Neural crest cell (in vitro differentiated cells): ENCODE measurements at regions not wholly inside any gene's neighbourhood (a gene's known extent, or its start where the extent isn't known, plus 50 kb on each side); places are given as distances from the start of the nearest gene placed in this dataset.

Source experiments
- DNase-seq: peaks from one replicate; pipeline ENCODE4 v3.0.0; 2021; ENCODE audit warnings: low read depth, mixed read lengths, low spot score
- H3K27ac Mint-ChIP-seq: one replicate; pipeline ENCODE4 v1.8.0; 2021; ENCODE audit warnings: mild to moderate bottlenecking, mixed read lengths; ENCODE audit not compliant: unreplicated experiment
- H3K27me3 Mint-ChIP-seq: 2 replicates; pipeline ENCODE4 v1.8.0; 2021; ENCODE audit warnings: low read depth, mild to moderate bottlenecking, mixed read lengths
- H3K36me3 Mint-ChIP-seq: 2 replicates; pipeline ENCODE4 v1.8.0; 2021; ENCODE audit warnings: low read depth, mild to moderate bottlenecking, mixed read lengths
- H3K4me1 Mint-ChIP-seq: 2 replicates; pipeline ENCODE4 v1.8.0; 2021; ENCODE audit warnings: mixed read lengths
- H3K4me3 Mint-ChIP-seq: one replicate; pipeline ENCODE4 v1.8.0; 2021; ENCODE audit warnings: mild to moderate bottlenecking, mixed read lengths
- H3K9me3 Mint-ChIP-seq: 2 replicates; pipeline ENCODE4 v1.8.0; 2021; ENCODE audit warnings: mixed read lengths
- TF ChIP-seq, protein P1 (sequence below): fragments of 200-600 bp; sonication (generic); conservative IDR thresholded peaks from 2 replicates; pipeline ENCODE4 v1.5.0; 2021; ENCODE audit warnings: antibody characterized with exemption, mild to moderate bottlenecking

DNA sequence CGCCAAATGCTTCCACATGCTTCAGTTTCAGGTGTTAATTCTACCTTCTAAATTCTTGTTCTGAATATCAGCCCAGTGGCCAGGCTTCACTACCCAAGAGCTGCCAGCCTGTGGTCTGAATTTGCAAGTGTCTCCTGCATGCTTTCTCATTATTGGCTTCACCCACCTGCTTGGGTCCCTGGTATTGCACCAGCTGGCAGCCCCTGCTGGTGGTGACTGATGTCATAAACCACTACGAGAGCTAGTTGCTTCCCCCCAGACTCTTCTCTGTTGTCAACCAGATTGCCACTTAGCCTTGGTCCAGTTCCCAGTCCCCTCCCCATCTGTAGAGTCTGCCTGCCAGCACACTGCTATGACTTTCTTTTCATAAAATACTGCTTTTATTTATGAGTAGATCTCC, 197.7 kb upstream of the DUSP10 start:
- H3K36me3 Mint-ChIP-seq = no peaks in the 10 kb centered on the region
- H3K27ac Mint-ChIP-seq = no peak overlapping the region
- H3K9me3 Mint-ChIP-seq = no peaks in the 10 kb centered on the region
- no peaks in the 10 kb centered on the region for H3K4me1 Mint-ChIP-seq
- no peak overlapping the region for H3K4me3 Mint-ChIP-seq
- no peak for DNase-seq
- H3K27me3 Mint-ChIP-seq = peaks cover 3% of the 10 kb centered on the region
- TF ChIP-seq, protein P1, sequence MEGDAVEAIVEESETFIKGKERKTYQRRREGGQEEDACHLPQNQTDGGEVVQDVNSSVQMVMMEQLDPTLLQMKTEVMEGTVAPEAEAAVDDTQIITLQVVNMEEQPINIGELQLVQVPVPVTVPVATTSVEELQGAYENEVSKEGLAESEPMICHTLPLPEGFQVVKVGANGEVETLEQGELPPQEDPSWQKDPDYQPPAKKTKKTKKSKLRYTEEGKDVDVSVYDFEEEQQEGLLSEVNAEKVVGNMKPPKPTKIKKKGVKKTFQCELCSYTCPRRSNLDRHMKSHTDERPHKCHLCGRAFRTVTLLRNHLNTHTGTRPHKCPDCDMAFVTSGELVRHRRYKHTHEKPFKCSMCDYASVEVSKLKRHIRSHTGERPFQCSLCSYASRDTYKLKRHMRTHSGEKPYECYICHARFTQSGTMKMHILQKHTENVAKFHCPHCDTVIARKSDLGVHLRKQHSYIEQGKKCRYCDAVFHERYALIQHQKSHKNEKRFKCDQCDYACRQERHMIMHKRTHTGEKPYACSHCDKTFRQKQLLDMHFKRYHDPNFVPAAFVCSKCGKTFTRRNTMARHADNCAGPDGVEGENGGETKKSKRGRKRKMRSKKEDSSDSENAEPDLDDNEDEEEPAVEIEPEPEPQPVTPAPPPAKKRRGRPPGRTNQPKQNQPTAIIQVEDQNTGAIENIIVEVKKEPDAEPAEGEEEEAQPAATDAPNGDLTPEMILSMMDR = no peak

DNA sequence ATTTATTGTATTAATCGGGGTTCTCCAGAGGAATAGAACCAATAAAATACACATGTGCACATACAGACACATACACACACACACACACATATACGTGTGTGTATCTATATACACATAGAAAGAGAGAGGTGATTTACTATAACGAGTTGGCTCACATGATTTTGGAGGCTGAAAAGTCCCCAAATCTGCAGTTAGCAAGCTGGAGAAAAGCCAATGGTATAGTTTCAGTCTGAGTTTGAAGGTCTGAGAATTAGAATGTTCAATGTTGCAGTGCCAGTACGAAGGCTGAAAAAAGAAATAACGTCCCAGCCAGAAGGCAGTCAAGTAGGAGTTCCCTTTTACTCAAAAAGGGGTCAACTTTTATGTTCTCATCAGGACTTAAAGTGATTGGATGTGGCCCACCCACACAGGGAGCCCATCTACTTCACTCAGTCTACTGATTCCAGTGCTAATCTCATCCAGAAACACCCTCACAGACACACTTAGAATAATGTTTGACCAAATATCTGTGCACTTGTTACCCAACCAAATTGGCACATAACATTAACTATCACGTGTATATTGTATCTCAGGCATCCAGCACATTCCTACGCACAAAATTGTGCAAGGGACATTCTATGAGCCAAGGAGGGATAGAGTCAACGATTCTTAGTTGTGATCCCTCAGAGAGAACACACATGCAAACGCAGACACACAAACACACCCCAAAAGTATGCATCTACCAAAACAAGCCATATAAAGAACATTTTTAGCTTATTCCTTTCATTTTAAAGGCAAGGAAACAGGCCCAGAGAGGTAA, 195.5 kb upstream of the DUSP10 start:
- Mint-ChIP-seq H3K9me3 (peaks cover 4% of the 10 kb centered on the region), H3K27ac (no peak overlapping the region), H3K36me3 (no peaks in the 10 kb centered on the region), H3K4me3 (no peak overlapping the region), H3K4me1 (no peaks in the 10 kb centered on the region), H3K27me3 (peaks cover 12% of the 10 kb centered on the region)
- TF ChIP-seq, protein P1 = no peak
- no peak for DNase-seq

DNA sequence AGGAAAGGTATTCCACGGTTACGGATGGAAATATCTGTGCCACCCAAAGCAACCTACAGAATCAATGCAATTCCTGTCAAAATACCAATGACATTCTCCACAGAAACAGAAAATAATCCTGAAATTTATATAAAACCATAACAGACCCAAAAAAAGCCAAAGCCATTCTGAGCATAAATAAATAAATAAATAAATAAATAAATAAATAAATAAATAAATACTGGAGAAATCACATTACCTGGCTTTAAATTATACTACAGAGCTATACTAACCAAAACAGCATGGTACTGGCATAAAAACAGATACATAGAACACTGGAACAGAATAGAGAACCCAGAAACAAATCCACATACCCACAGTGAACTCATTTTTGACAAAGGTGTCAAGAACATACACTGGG, 191.9 kb upstream of the DUSP10 start:
- Mint-ChIP-seq H3K4me3 (no peak overlapping the region), H3K27ac (no peak overlapping the region)

DNA sequence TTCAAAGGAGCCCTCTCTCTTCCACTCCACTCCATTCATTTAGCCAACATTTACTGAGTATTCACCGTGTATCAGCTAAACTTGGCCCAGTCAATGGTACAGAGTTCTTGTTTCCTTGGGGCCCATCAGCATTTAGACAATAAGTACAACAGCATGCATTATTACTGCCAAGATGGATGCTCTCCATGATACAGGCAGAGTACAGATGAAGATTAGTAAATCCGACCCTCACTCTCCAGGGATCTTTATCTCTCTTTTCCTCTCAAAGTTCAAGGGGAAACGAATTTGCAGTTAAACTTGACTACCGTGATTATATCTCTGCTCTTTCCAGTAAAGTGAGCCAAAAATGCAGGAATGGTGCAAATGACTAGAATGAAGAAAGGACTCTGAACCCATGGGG, 184.6 kb upstream of the DUSP10 start:
- H3K4me1 Mint-ChIP-seq = no peaks in the 10 kb centered on the region

More for the DNA sequence above, 191.9 kb upstream of the DUSP10 start:
- Mint-ChIP-seq H3K36me3 (no peaks in the 10 kb centered on the region), H3K27me3 (peaks cover 12% of the 10 kb centered on the region), H3K4me1 (no peaks in the 10 kb centered on the region), H3K9me3 (peaks cover 12% of the 10 kb centered on the region)
- no peak for DNase-seq
- TF ChIP-seq, protein P1 = no peak

DNA sequence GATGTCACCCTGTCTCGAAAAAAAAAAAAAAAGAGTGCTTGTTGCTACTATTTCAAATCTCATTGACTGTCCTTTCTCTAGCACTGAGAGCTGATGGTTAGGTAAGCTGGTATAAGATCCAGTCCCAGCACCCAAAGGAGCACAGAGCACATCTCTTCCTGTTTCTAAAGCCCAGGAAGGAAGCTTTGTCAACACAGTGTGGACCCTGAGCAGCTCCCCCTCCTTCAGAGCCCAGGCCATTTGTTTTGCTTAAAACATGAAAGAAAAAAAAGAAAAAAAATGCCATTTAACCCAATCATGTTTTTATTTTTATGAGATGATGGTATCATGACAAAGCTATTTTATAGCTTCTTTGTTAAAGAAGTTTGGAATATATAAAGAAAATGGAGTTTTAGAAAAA, 184.1 kb upstream of the DUSP10 start:
- H3K4me1 Mint-ChIP-seq = no peaks in the 10 kb centered on the region

More for the DNA sequence above, 184.6 kb upstream of the DUSP10 start:
- no peak overlapping the region for H3K27ac Mint-ChIP-seq
- TF ChIP-seq, protein P1 = no peak
- DNase-seq = no peak
- H3K4me3 Mint-ChIP-seq = no peak overlapping the region
- no peaks in the 10 kb centered on the region for H3K27me3 Mint-ChIP-seq
- peaks cover 6% of the 10 kb centered on the region for H3K9me3 Mint-ChIP-seq
- no peaks in the 10 kb centered on the region for H3K36me3 Mint-ChIP-seq

More for the DNA sequence above, 184.1 kb upstream of the DUSP10 start:
- Mint-ChIP-seq H3K36me3 (no peaks in the 10 kb centered on the region), H3K27me3 (no peaks in the 10 kb centered on the region), H3K9me3 (peaks cover 6% of the 10 kb centered on the region), H3K4me3 (no peak overlapping the region), H3K27ac (no peak overlapping the region)
- DNase-seq = no peak
- TF ChIP-seq, protein P1 = no peak
